Osteoblast (primary cell): ENCODE measurements at regions not wholly inside any gene's neighbourhood (a gene's known extent, or its start where the extent isn't known, plus 50 kb on each side); places are given as distances from the start of the nearest gene placed in this dataset.

Experiments
- DNase-seq: peaks from one replicate; pipeline ENCODE4 v3.0.0; 2011; ENCODE audit warnings: low spot score, mixed read lengths; ENCODE audit not compliant: insufficient read length; ENCODE audit errors: missing footprints
- H2AFZ ChIP-seq: 2 replicates; pipeline ENCODE4 v1.6.0; 2011; ENCODE audit warnings: mild to moderate bottlenecking, low read length
- H3K27ac ChIP-seq: 2 replicates; pipeline ENCODE4 v1.5.1; 2011; ENCODE audit warnings: mild to moderate bottlenecking, low read depth, low read length, moderate library complexity
- H3K27me3 ChIP-seq: 2 replicates; pipeline ENCODE4 v1.6.0; 2012; ENCODE audit warnings: mild to moderate bottlenecking, control low read depth, inconsistent platforms, low read length, moderate library complexity; ENCODE audit not compliant: insufficient read depth
- H3K36me3 ChIP-seq: 2 replicates; pipeline ENCODE4 v1.5.1; 2011; ENCODE audit warnings: mild to moderate bottlenecking, low read length, control low read depth, moderate library complexity; ENCODE audit not compliant: insufficient read depth
- H3K4me1 ChIP-seq: 2 replicates; pipeline ENCODE4 v1.5.1; 2011; ENCODE audit warnings: mild to moderate bottlenecking, low read length, control low read depth, moderate library complexity; ENCODE audit not compliant: insufficient read depth
- H3K4me2 ChIP-seq: 2 replicates; pipeline ENCODE4 v1.6.0; 2011; ENCODE audit warnings: mild to moderate bottlenecking, low read length; ENCODE audit not compliant: insufficient read depth
- H3K4me3 ChIP-seq: fragments of 200-600 bp; sonication (generic); 3 replicates; pipeline ENCODE4 v1.5.1; 2012; ENCODE audit warnings: mild to moderate bottlenecking, low read length, inconsistent platforms; ENCODE audit not compliant: insufficient read depth
- H3K79me2 ChIP-seq: 2 replicates; pipeline ENCODE4 v1.6.0; 2012; ENCODE audit warnings: mild to moderate bottlenecking, low read length, control low read depth, inconsistent platforms; ENCODE audit not compliant: insufficient read depth
- H3K9me3 ChIP-seq: 2 replicates; pipeline ENCODE4 v1.5.1; 2011; ENCODE audit warnings: low read depth, low read length, control low read depth
- H4K20me1 ChIP-seq: 2 replicates; pipeline ENCODE4 v1.6.0; 2012; ENCODE audit warnings: mild to moderate bottlenecking, low read length, control low read depth; ENCODE audit not compliant: insufficient read depth
- TF ChIP-seq, protein P1 (sequence below): IDR thresholded peaks from 2 replicates; pipeline ENCODE4 v1.5.1; 2011; ENCODE audit warnings: mild to moderate bottlenecking, low read depth, low read length, moderate library complexity; ENCODE audit errors: extremely low read depth

DNA sequence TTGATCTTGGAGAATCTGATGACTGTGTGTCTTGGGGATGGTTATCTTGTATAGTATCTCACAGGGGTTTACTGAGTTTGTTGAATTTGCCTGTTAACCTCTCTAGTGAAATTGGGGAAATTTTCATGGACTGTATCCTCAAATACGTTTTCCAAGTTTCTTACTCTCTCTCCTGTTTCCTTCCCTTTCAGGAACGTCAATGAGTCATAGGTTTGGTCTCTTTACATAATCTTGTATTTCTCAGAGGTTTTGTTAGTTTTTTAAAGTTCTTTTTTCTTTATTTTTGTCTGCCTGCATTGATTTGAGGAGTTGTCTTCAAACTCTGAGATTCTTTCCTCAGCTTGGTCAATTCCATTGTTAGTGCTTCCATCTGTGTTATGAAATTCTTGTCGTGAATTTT is 227.7 kb upstream of the GPRIN3 start:
- no peaks in the 10 kb centered on the region for H3K79me2 ChIP-seq
- no peak for DNase-seq
- no peak overlapping the region for H3K4me3 ChIP-seq
- TF ChIP-seq, protein P1, sequence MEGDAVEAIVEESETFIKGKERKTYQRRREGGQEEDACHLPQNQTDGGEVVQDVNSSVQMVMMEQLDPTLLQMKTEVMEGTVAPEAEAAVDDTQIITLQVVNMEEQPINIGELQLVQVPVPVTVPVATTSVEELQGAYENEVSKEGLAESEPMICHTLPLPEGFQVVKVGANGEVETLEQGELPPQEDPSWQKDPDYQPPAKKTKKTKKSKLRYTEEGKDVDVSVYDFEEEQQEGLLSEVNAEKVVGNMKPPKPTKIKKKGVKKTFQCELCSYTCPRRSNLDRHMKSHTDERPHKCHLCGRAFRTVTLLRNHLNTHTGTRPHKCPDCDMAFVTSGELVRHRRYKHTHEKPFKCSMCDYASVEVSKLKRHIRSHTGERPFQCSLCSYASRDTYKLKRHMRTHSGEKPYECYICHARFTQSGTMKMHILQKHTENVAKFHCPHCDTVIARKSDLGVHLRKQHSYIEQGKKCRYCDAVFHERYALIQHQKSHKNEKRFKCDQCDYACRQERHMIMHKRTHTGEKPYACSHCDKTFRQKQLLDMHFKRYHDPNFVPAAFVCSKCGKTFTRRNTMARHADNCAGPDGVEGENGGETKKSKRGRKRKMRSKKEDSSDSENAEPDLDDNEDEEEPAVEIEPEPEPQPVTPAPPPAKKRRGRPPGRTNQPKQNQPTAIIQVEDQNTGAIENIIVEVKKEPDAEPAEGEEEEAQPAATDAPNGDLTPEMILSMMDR: no peak
- H3K9me3 ChIP-seq: no peaks in the 10 kb centered on the region
- H3K27me3 ChIP-seq: peaks cover 5% of the 10 kb centered on the region
- H3K36me3 ChIP-seq: no peaks in the 10 kb centered on the region
- H3K4me2 ChIP-seq: no peak overlapping the region
- no peak overlapping the region for H3K27ac ChIP-seq
- peaks cover 14% of the 10 kb centered on the region for H3K4me1 ChIP-seq
- no peaks in the 10 kb centered on the region for H4K20me1 ChIP-seq
- H2AFZ ChIP-seq: no peak overlapping the region

DNA sequence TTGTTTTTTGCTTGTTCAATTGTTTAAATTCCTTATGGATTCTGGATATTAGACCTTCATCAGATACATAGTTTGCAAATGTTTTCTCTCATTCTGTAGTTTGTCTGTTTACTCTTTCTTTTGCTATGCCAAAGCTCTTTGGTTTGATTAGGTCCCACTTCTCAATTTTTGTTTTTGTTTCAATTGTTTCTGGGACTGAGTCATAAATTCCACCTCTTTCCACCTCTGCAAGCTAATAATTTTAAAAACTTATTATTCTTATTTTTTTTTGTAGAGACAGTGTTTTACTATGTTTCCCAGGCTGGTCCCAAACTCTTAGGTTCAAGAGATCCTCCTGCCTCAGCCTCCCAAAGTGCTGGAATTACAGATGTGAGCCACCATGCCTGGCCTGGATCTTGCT is 226.8 kb upstream of the GPRIN3 start:
- H3K27ac ChIP-seq: no peak overlapping the region
- no peaks in the 10 kb centered on the region for H4K20me1 ChIP-seq
- H3K9me3 ChIP-seq: no peaks in the 10 kb centered on the region
- H3K27me3 ChIP-seq: peaks cover 5% of the 10 kb centered on the region
- H2AFZ ChIP-seq: no peak overlapping the region
- H3K4me3 ChIP-seq: no peak overlapping the region
- peaks cover 5% of the 10 kb centered on the region for H3K4me1 ChIP-seq
- DNase-seq: no peak
- TF ChIP-seq, protein P1: no peak
- H3K79me2 ChIP-seq: no peaks in the 10 kb centered on the region
- H3K36me3 ChIP-seq: no peaks in the 10 kb centered on the region
- no peak overlapping the region for H3K4me2 ChIP-seq

DNA sequence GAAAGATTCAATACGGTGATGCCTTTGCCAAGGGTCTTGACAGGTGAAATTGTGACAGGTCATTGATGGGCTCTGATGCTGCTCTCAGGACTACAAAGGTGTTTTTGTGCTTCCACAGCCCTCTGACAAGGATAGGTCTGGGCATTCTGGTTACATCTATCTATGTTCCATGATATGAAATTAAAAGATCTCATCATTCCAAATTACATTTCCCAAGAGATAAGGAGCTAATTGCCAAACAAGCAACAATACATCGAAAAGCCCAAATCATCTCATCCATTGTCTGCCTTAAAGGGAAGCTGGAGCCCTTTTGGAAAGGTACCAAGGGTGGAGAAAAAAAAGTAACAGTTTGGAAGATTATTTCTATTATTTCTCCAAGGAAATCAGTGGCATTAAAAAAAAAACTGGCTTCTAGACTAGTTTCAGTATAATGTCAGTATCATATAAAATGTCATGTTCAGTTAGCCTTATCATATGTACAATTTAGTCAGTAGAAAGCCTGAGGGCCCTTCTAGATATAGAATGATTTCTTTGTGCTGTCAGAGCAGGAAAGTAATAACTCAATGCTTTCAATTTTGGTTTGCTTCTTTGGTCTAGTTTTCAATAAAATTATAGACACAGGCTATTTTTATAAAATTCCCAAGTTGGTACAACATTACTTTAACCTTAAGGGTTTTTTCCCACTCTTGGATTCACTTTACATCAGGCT is 224.5 kb upstream of the GPRIN3 start:
- no peaks in the 10 kb centered on the region for H3K36me3 ChIP-seq
- no peak for DNase-seq
- TF ChIP-seq, protein P1: no peak
- H3K79me2 ChIP-seq: no peaks in the 10 kb centered on the region
- peaks cover 5% of the 10 kb centered on the region for H3K27me3 ChIP-seq
- H3K9me3 ChIP-seq: no peaks in the 10 kb centered on the region
- H3K4me2 ChIP-seq: no peak overlapping the region
- no peaks in the 10 kb centered on the region for H4K20me1 ChIP-seq
- no peak overlapping the region for H3K4me3 ChIP-seq
- H2AFZ ChIP-seq: no peak overlapping the region
- no peaks in the 10 kb centered on the region for H3K4me1 ChIP-seq
- no peak overlapping the region for H3K27ac ChIP-seq

DNA sequence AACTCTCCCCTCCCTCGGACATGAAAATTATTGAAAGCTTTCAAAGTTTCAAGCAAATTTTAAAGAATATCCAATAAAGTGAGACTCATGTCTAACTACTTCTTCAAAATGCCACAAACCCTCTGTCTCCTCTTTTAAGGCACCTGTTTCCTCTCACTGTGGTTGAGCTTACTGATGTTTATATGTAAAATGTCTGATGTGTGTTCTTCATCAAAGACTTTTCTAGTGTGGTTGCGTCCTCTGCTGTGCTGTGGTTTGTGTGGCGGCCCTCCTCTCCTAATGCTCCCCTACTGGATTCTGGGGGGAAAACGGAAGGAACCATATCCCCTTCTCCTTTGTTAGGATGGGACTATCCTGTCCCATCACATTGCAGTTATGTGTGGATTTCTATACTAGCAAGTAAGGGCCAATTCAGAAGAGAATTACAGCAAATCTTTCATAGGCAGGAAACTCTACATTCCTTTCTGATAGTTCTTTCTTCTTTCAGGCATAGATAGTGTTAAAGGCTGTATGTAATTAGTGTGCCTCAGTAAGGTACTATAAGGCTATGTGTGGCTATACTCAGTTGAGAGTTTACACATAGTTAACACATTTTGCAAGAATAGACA is 221.0 kb upstream of the GPRIN3 start:
- H3K27ac ChIP-seq: no peak overlapping the region
- H3K36me3 ChIP-seq: no peaks in the 10 kb centered on the region
- H3K4me1 ChIP-seq: no peaks in the 10 kb centered on the region
- no peaks in the 10 kb centered on the region for H3K79me2 ChIP-seq
- no peak overlapping the region for H3K4me3 ChIP-seq
- no peak overlapping the region for H2AFZ ChIP-seq
- TF ChIP-seq, protein P1: no peak
- no peaks in the 10 kb centered on the region for H4K20me1 ChIP-seq
- peaks cover 5% of the 10 kb centered on the region for H3K27me3 ChIP-seq
- H3K4me2 ChIP-seq: no peak overlapping the region
- no peaks in the 10 kb centered on the region for H3K9me3 ChIP-seq
- DNase-seq: no peak
